ENCODE measurements at regions not wholly inside any gene's neighbourhood (a gene's known extent, or its start where the extent isn't known, plus 50 kb on each side); places are given as distances from the start of the nearest gene placed in this dataset.

DNA sequence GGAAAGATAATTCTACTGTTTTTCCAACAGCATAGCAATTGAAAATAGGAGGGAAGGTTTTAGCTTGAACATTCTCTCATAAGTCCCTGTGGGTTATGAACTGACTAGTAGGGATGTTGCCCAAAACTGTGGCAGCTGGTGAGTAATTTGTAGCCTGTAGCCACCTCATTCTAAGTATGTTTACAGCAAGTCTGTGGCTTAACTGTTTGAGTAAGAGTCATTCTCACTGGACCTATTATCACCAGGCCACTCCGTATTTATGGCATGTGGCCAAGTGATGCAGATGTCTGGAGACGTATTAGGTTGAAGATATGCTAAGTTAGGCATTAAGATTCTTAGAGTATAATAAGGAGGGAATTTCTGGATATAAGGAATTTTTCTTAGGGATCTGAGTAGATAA lies 458.3 kb downstream of the ETNK1 start:
- TF ChIP-seq, protein P1, sequence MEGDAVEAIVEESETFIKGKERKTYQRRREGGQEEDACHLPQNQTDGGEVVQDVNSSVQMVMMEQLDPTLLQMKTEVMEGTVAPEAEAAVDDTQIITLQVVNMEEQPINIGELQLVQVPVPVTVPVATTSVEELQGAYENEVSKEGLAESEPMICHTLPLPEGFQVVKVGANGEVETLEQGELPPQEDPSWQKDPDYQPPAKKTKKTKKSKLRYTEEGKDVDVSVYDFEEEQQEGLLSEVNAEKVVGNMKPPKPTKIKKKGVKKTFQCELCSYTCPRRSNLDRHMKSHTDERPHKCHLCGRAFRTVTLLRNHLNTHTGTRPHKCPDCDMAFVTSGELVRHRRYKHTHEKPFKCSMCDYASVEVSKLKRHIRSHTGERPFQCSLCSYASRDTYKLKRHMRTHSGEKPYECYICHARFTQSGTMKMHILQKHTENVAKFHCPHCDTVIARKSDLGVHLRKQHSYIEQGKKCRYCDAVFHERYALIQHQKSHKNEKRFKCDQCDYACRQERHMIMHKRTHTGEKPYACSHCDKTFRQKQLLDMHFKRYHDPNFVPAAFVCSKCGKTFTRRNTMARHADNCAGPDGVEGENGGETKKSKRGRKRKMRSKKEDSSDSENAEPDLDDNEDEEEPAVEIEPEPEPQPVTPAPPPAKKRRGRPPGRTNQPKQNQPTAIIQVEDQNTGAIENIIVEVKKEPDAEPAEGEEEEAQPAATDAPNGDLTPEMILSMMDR (IDR thresholded peaks at IDR 0.05; ENCODE audit: insufficient read depth, low read length, poor library complexity, severe bottlenecking) = no peak
- no peak for TF ChIP-seq EZH2phosphoT487 (conservative IDR thresholded peaks at IDR 0.05; ENCODE audit: low read length)
